ENCODE measurements at regions not wholly inside any gene's neighbourhood (a gene's known extent, or its start where the extent isn't known, plus 50 kb on each side); places are given as distances from the start of the nearest gene placed in this dataset.

- no peaks in the 10 kb centered on the region for H4K20me1 ChIP-seq (replicated peaks; ENCODE audit: insufficient read depth)
- no peak overlapping the region for H3K27ac ChIP-seq (ENCODE audit: low read depth)
- no peaks in the 10 kb centered on the region for H3K4me1 ChIP-seq (ENCODE audit: insufficient read depth)
- no peaks in the 10 kb centered on the region for H3K79me2 ChIP-seq (replicated peaks; ENCODE audit: insufficient read depth)
- Mint-ChIP-seq H3K27me3 (ENCODE audit: insufficient read depth, low read depth, poor library complexity) (peaks cover 4% of the 10 kb centered on the region), H3K27ac (no peak overlapping the region), H3K9me3 (no peaks in the 10 kb centered on the region; the same call in 2 of the 3 replicates), H3K4me3 (no peak overlapping the region), H3K36me3 (ENCODE audit: low read depth) (no peaks in the 10 kb centered on the region), H3K4me1 (no peaks in the 10 kb centered on the region)
- no peak for TF ChIP-seq REST (IDR thresholded peaks at IDR 0.05; ENCODE audit: unreplicated experiment)
- no peak for TF ChIP-seq ZNF114 (CRISPR knock-in tag; IDR thresholded peaks at IDR 0.05)
- no peak for TF ChIP-seq EZH2 (IDR thresholded peaks at IDR 0.05; ENCODE audit: low read depth, unreplicated experiment)
- TF ChIP-seq EZH2phosphoT487 (IDR thresholded peaks at IDR 0.05; ENCODE audit: unreplicated experiment) = no peak
- no peak for TF ChIP-seq ETS1 (IDR thresholded peaks at IDR 0.05)
- no peak for TF ChIP-seq NANOG (IDR thresholded peaks at IDR 0.05; ENCODE audit: borderline replicate concordance)
- TF ChIP-seq CREB1 (CRISPR knock-in tag; IDR thresholded peaks at IDR 0.05; ENCODE audit: low read depth) = no peak
- TF ChIP-seq JUNB (IDR thresholded peaks at IDR 0.05; ENCODE audit: unreplicated experiment) = no peak
- no peak for TF ChIP-seq ZNF462 (CRISPR knock-in tag; IDR thresholded peaks at IDR 0.05)
- TF ChIP-seq STAT1 (IDR thresholded peaks at IDR 0.05; ENCODE audit: unreplicated experiment) = no peak
- TF ChIP-seq ZNF331 (CRISPR knock-in tag; IDR thresholded peaks at IDR 0.05; ENCODE audit: low read depth) = no peak
- no peak for TF ChIP-seq POLR2AphosphoS5 (IDR thresholded peaks at IDR 0.05; ENCODE audit: low read depth)
- TF ChIP-seq CTCF (conservative IDR thresholded peaks at IDR 0.05; ENCODE audit: low read depth in 2 of 2) = no peak
- no peaks in the 10 kb centered on the region for H3K27me3 ChIP-seq (ENCODE audit: insufficient read depth)
- peaks cover 4% of the 10 kb centered on the region for H3K9me2 ChIP-seq (ENCODE audit: insufficient read depth)
- no peaks in the 10 kb centered on the region for H3K36me3 ChIP-seq (ENCODE audit: insufficient read depth)
- ATAC-seq (no peak), DNase-seq (ENCODE audit: low spot score) (no peak)
- no peak overlapping the region for H3K4me3 ChIP-seq
- H3K4me2 ChIP-seq = no peak overlapping the region
- H3F3A ChIP-seq (replicated peaks; ENCODE audit: low read depth) = no peaks in the 10 kb centered on the region
- no peak overlapping the region for H2AFZ ChIP-seq
Measured at GRCh38 chr5:92976156-92976555, 604.9 kb downstream of the NR2F1-AS1 start.

Data from GM23338 (cell line).